Neuronal stem cell (in vitro differentiated cells): ENCODE measurements at regions not wholly inside any gene's neighbourhood (a gene's known extent, or its start where the extent isn't known, plus 50 kb on each side); places are given as distances from the start of the nearest gene placed in this dataset.

Experiments
- DNase-seq: peaks from one replicate; pipeline ENCODE4 v3.0.0-alpha.2; 2013; ENCODE audit warnings: low spot score
- H2AFZ ChIP-seq: one replicate; pipeline ENCODE4 v1.6.1; 2013; ENCODE audit warnings: mild to moderate bottlenecking, low read length, inconsistent platforms
- H2AK5ac ChIP-seq: 2 replicates; pipeline ENCODE4 v1.6.1; 2013; ENCODE audit warnings: low read depth, mild to moderate bottlenecking, inconsistent platforms, low read length, moderate library complexity, mixed read lengths
- H2BK120ac ChIP-seq: 2 replicates; pipeline ENCODE4 v1.6.1; 2013; ENCODE audit warnings: low read depth, mild to moderate bottlenecking, inconsistent platforms, low read length, moderate library complexity, mixed read lengths
- H2BK12ac ChIP-seq: one replicate; pipeline ENCODE4 v1.6.1; 2013; ENCODE audit warnings: low read length, inconsistent platforms
- H2BK15ac ChIP-seq: 2 replicates; pipeline ENCODE4 v1.6.1; 2013; ENCODE audit warnings: mild to moderate bottlenecking, low read length, inconsistent platforms, mixed read lengths
- H2BK5ac ChIP-seq: one replicate; pipeline ENCODE4 v1.6.1; 2013; ENCODE audit warnings: inconsistent platforms, mild to moderate bottlenecking, low read length, moderate library complexity
- H3K14ac ChIP-seq: one replicate; pipeline ENCODE4 v1.6.1; 2013; ENCODE audit warnings: low read length, inconsistent platforms
- H3K18ac ChIP-seq: 2 replicates; pipeline ENCODE4 v1.6.1; 2013; ENCODE audit warnings: low read length, inconsistent platforms
- H3K23ac ChIP-seq: 2 replicates; pipeline ENCODE4 v1.6.1; 2013; ENCODE audit warnings: low read depth, mild to moderate bottlenecking, mixed read lengths, low read length, inconsistent platforms; ENCODE audit not compliant: poor library complexity
- H3K27ac ChIP-seq: replicated peaks from 3 replicates; pipeline ENCODE4 v1.5.1; 2013; ENCODE audit warnings: low read length, inconsistent platforms
- H3K27me3 ChIP-seq, 3 experiments: 2 replicates each; pipeline ENCODE4 v1.6.1; 2013; ENCODE audit warnings: low read length in 3 of 3, mild to moderate bottlenecking in 2 of 3, inconsistent platforms in 1 of 3, low read depth in 1 of 3, mixed read lengths in 1 of 3, moderate library complexity in 1 of 3; ENCODE audit not compliant: control insufficient read depth in 3 of 3, insufficient read depth in 3 of 3
- H3K36me3 ChIP-seq, 2 donors: replicated peaks in 1 of 2; 2 replicates each; pipeline ENCODE4 v1.6.1; 2013; ENCODE audit warnings: low read length in 2 of 2; ENCODE audit not compliant: control insufficient read depth in 2 of 2, insufficient read depth in 2 of 2
- H3K4ac ChIP-seq: 2 replicates; pipeline ENCODE4 v1.6.1; 2013; ENCODE audit warnings: inconsistent platforms, mild to moderate bottlenecking, low read length, moderate library complexity
- H3K4me1 ChIP-seq, 2 donors: 1 replicate in 1 of 2; 2 replicates in 1 of 2; pipeline ENCODE4 v1.6.1; 2013; ENCODE audit warnings: low read length in 2 of 2, low read depth in 1 of 2; ENCODE audit not compliant: control insufficient read depth in 2 of 2, insufficient read depth in 1 of 2
- H3K4me2 ChIP-seq: one replicate; pipeline ENCODE4 v1.6.1; 2013; ENCODE audit warnings: mild to moderate bottlenecking, low read length, inconsistent platforms; ENCODE audit not compliant: insufficient read depth, poor library complexity, severe bottlenecking
- H3K4me3 ChIP-seq, 2 donors: 2 replicates each; pipeline ENCODE4 v1.5.1; 2013; ENCODE audit warnings: low read length in 2 of 2, mild to moderate bottlenecking in 2 of 2, inconsistent platforms in 1 of 2, moderate library complexity in 1 of 2
- H3K79me1 ChIP-seq: one replicate; pipeline ENCODE4 v1.6.1; 2013; ENCODE audit warnings: low read depth, mild to moderate bottlenecking, inconsistent platforms, low read length, moderate library complexity
- H3K9ac ChIP-seq: one replicate; pipeline ENCODE4 v1.6.1; 2013; ENCODE audit warnings: mild to moderate bottlenecking, low read depth, low read length, inconsistent platforms; ENCODE audit not compliant: poor library complexity
- H3K9me3 ChIP-seq, 2 donors: replicated peaks in 1 of 2; 2 replicates each; pipeline versions ENCODE3 to v1.6.1; 2013; ENCODE audit warnings: low read length in 2 of 2, mild to moderate bottlenecking in 2 of 2, inconsistent platforms in 1 of 2, low read depth in 1 of 2, mixed read lengths in 1 of 2, moderate library complexity in 1 of 2; ENCODE audit not compliant: control insufficient read depth in 2 of 2, insufficient read depth in 1 of 2
- H4K8ac ChIP-seq: one replicate; pipeline ENCODE4 v1.6.1; 2013; ENCODE audit warnings: low read depth, mild to moderate bottlenecking, inconsistent platforms, low read length, moderate library complexity
- H4K91ac ChIP-seq: one replicate; pipeline ENCODE4 v1.6.1; 2013; ENCODE audit warnings: low read length, low read depth, mild to moderate bottlenecking, inconsistent platforms; ENCODE audit not compliant: poor library complexity
- WGBS, 2 donors: extraction: QIAGEN DNeasy Blood & Tissue Kit; methylation state at CpG; one replicate each; pipeline ENCODE4 v1.1.7; 2013; ENCODE audit warnings: missing lambda C conversion rate in 2 of 2, mixed read lengths in 1 of 2; ENCODE audit not compliant: insufficient read length in 2 of 2, insufficient replicate concordance in 1 of 2; ENCODE audit errors: extremely low coverage in 2 of 2; 5-methylcytosine and 5-hydroxymethylcytosine counted together

DNA sequence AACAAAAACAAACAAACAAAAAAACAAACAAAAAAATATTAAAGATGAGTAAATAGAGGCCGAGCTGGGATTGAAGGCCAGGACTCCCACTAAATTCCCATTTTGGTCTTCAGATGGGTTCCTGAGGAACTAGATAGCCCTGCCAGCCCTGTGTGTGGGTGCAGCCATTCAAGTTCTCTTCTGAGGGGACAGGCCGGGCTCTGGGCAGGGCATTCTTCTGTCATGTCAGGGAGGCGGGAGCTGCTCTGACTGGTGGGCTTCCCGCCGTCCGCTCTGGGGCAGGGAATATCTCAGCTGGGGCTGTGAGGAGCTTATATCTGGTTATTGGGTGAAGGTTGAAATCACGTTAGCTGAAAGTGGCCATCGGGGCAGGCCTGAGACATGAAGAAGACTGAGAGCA, 127.3 kb upstream of the CXCR4 start:
- Histone ChIP-seq H3K79me1 (no peaks in the 10 kb centered on the region), H2BK15ac (no peak overlapping the region), H3K23ac (no peak overlapping the region), H3K4me2 (no peak overlapping the region), H3K4me3 (no peak overlapping the region), H3K27me3 (no peaks in the 10 kb centered on the region), H3K9me3 (no peaks in the 10 kb centered on the region), H2AFZ (peak overlapping the region; percentile 9), H3K27ac (no peak overlapping the region), H3K4me1 (peaks cover 5 to 9% of the 10 kb centered on the region in 2 donors), H2BK5ac (no peak overlapping the region), H2BK120ac (no peak overlapping the region), H3K4ac (no peak overlapping the region), H3K14ac (no peak overlapping the region), H3K18ac (peak overlapping the region; percentile 79), H2AK5ac (peak overlapping the region; percentile 48), H3K36me3 (no peaks in the 10 kb centered on the region), H2BK12ac (no peak overlapping the region), H3K9ac (no peak overlapping the region), H4K91ac (no peak overlapping the region), H4K8ac (no peak overlapping the region)
- no CpG with 5 or more reads among the region's 8 CpGs for WGBS, 2 donors
- no peak for DNase-seq

DNA sequence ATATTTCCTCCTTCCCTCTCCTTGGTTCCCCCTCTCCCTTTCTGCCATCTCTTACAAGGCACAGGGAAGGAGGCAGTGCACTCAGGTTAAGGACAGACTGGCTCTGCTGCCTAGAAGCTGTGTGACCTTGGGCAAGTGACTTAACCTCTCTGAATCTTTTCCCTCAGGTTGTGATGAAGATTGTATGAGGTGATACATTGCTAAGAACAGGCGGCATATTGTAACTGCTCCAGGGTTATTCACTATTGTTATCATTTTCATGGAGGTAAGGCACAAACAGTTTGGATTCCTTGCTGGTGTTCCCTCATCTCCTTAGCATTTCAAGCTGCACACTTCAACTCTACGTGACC, 126.6 kb upstream of the CXCR4 start:
- Histone ChIP-seq H2BK5ac (no peak overlapping the region), H4K91ac (no peak overlapping the region), H2BK120ac (no peak overlapping the region), H3K27ac (no peak overlapping the region), H2AFZ (no peak overlapping the region), H2AK5ac (no peak overlapping the region), H3K27me3 (no peaks in the 10 kb centered on the region), H4K8ac (no peak overlapping the region), H3K18ac (peak overlapping the region; percentile 25), H3K9ac (no peak overlapping the region), H3K9me3 (no peaks in the 10 kb centered on the region), H3K79me1 (no peaks in the 10 kb centered on the region), H3K4me1 (peaks cover 5 to 9% of the 10 kb centered on the region in 2 donors), H2BK12ac (no peak overlapping the region), H3K4me3 (no peak overlapping the region), H2BK15ac (no peak overlapping the region), H3K4me2 (no peak overlapping the region), H3K4ac (no peak overlapping the region), H3K23ac (no peak overlapping the region), H3K36me3 (no peaks in the 10 kb centered on the region), H3K14ac (no peak overlapping the region)
- no CpG with 5 or more reads among the region's 2 CpGs for WGBS, 2 donors
- DNase-seq = no peak

DNA sequence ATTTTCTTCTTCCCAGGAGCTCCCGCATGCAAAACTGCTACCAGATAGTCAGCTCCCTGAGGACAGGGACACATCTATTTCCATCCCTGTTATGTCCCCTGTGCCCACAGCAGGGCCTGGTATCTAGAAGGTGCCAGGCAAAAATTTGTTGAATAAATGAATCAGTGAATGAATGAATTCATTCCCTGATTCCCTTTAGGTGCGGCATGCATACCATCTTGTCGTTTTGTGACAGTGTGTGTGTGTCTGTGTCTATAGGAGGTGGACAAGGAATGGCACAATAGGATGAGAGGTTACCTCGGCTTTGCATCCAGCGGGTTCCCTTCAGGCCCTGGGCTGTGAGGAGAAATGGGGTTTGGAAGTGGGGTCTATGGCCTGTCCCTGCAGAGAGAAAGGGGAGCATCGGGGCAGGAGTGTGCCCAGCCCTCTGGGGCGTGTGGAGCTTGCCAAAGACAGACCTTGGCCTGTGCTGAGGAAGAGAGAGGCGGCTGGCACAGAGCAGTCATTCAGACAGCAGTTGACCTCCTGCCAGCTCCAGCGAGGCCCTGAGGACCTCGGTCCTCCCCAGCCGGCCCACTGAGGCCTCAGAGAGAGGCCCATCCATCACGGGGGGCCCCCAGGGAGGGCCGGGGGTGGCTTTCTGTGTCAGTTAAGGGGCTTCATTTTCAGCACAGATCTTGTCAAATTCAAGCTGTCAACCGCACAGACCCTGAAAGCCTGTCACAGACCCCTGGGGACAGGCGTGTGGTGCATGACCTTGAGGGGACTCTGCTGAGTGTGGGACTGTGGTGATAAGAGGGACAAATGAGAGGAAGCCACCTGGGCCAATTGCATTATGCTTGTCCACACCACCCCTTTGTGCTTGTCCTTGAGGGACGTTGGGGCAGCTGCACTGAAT, 125.9 kb upstream of the CXCR4 start:
- Histone ChIP-seq H3K4me1 (peaks cover 5 to 9% of the 10 kb centered on the region in 2 donors), H4K91ac (no peak overlapping the region), H2BK120ac (no peak overlapping the region), H3K36me3 (no peaks in the 10 kb centered on the region), H2AK5ac (no peak overlapping the region), H2BK12ac (no peak overlapping the region), H3K9ac (no peak overlapping the region), H3K4me2 (no peak overlapping the region), H3K4me3 (no peak overlapping the region), H3K4ac (no peak overlapping the region), H3K79me1 (no peaks in the 10 kb centered on the region), H3K14ac (no peak overlapping the region), H3K27me3 (no peaks in the 10 kb centered on the region), H2BK5ac (no peak overlapping the region), H4K8ac (no peak overlapping the region), H3K23ac (no peak overlapping the region), H3K27ac (no peak overlapping the region), H2BK15ac (no peak overlapping the region), H3K18ac (peak overlapping the region; percentile 25), H3K9me3 (no peaks in the 10 kb centered on the region), H2AFZ (no peak overlapping the region)
- no peak for DNase-seq
- no CpG with 5 or more reads among the region's 16 CpGs for WGBS, 2 donors

DNA sequence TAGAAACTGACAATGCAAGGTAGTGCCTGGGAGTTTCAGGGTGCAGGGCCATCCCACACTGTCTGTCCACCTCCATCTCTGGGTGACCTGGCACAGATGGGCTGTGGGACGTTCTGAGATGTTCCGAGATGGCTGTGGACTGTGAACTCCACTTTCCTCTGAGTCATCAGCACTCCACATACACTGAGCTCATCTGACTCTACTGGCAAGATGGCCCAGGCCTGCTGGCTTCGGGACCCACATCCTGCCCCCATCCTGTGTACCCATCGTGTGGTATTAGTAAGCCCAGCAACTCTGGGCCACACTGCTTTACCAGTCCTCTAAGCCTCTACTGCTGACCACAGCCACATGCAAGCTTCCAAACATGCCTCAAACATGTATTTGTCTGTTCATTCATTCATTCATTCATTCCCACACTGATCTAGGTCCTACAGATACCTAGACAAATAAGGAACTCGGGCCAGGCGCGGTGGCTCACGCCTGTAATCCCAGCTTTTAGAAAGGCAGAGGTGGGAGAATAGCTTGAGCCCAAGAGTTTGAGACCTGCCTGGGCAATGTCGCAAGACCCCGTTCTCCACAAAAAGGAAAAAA, 124.8 kb upstream of the CXCR4 start:
- H3K27ac ChIP-seq = no peak overlapping the region
- H2BK12ac ChIP-seq = no peak overlapping the region
- no peak overlapping the region for H3K9ac ChIP-seq
- H3K4me1 ChIP-seq = peaks cover 2 to 9% of the 10 kb centered on the region in 2 donors
- no peak overlapping the region for H2BK120ac ChIP-seq
- no peak overlapping the region for H2BK5ac ChIP-seq
- no peak overlapping the region for H2AK5ac ChIP-seq
- no peak overlapping the region for H2AFZ ChIP-seq
- DNase-seq = no peak
- H2BK15ac ChIP-seq = no peak overlapping the region
- H4K8ac ChIP-seq = no peak overlapping the region
- H3K4me3 ChIP-seq = no peak overlapping the region
- H3K4ac ChIP-seq = no peak overlapping the region
- WGBS, 2 donors = no CpG with 5 or more reads among the region's 10 CpGs
- no peak overlapping the region for H3K18ac ChIP-seq
- no peaks in the 10 kb centered on the region for H3K79me1 ChIP-seq
- H3K4me2 ChIP-seq = no peak overlapping the region
- H4K91ac ChIP-seq = no peak overlapping the region
- no peaks in the 10 kb centered on the region for H3K9me3 ChIP-seq
- H3K14ac ChIP-seq = no peak overlapping the region
- no peak overlapping the region for H3K23ac ChIP-seq
- H3K36me3 ChIP-seq = no peaks in the 10 kb centered on the region
- no peaks in the 10 kb centered on the region for H3K27me3 ChIP-seq
